ENCODE measurements at regions not wholly inside any gene's neighbourhood (a gene's known extent, or its start where the extent isn't known, plus 50 kb on each side); places are given as distances from the start of the nearest gene placed in this dataset.

GRCh38 chr16:54341892-54342776, 55.5 kb upstream of the IRX3 start:
- TF ChIP-seq MAFK (IDR thresholded peaks at IDR 0.05; ENCODE audit: partially characterized antibody) (no peak), HEYL (CRISPR knock-in tag; IDR thresholded peaks at IDR 0.05) (no peak), ZFP36 (IDR thresholded peaks at IDR 0.05; ENCODE audit: borderline replicate concordance, partially characterized antibody) (no peak), HOXA7 (CRISPR knock-in tag; IDR thresholded peaks at IDR 0.05) (no peak)
- H3K27ac ChIP-seq: no peak overlapping the region
- FAIRE-seq (no peak), ATAC-seq (0 out of 6 replicates have a peak, but pooled peaks of 1 of the 2 experiments have one; percentile 14), DNase-seq (ENCODE audit: low read depth in 1 of 2, low spot score in 1 of 2) (no peak)
- no peaks in the 10 kb centered on the region for H3K9me3 ChIP-seq
- no peak overlapping the region for H3K4me3 ChIP-seq
- no peaks in the 10 kb centered on the region for H3K4me1 ChIP-seq
- 64% methylated on average over 15 of the region's 16 CpGs for WGBS (ENCODE audit: missing lambda C conversion rate)
- ChIA-PET CTCF (no interaction called here), POLR2A (no interaction called here)
- H3K4me2 ChIP-seq: no peak overlapping the region

GRCh38 chr16:54340531-54340930, 53.9 kb upstream of the IRX3 start:
- DNase-seq (ENCODE audit: low read depth in 1 of 2, low spot score in 1 of 2) (no peak), ATAC-seq (no peak), FAIRE-seq (no peak)
- Histone ChIP-seq H3K4me3 (no peak overlapping the region), H3K27ac (no peak overlapping the region), H3K9me3 (no peaks in the 10 kb centered on the region), H3K4me2 (no peak overlapping the region), H3K4me1 (no peaks in the 10 kb centered on the region)
- ChIA-PET POLR2A (no interaction called here), CTCF (interaction anchor here (0.6 to 0.7 kb wide), 2 partner anchors 195 to 341 kb away, joined by 3 to 4 read pairs; no protein-coding TSS in a partner anchor)
- TF ChIP-seq CBX2 (IDR thresholded peaks at IDR 0.05; ENCODE audit: borderline replicate concordance, low read depth) (no peak), HOXA7 (CRISPR knock-in tag; IDR thresholded peaks at IDR 0.05) (no peak), PBX3 (IDR thresholded peaks at IDR 0.05) (no peak), JUNB (IDR thresholded peaks at IDR 0.05) (no peak), FOXS1 (CRISPR knock-in tag; IDR thresholded peaks at IDR 0.05) (no peak), EP300 (IDR thresholded peaks at IDR 0.05) (no peak), HDAC2 (IDR thresholded peaks at IDR 0.05) (no peak), POLR2A (IDR thresholded peaks at IDR 0.05; ENCODE audit: low read length) (no peak)
- 34% methylated on average over 4 of the region's 5 CpGs for WGBS (ENCODE audit: missing lambda C conversion rate)

- Histone ChIP-seq H3K27ac (no peak overlapping the region), H3K4me2 (no peak overlapping the region), H3K4me3 (no peak overlapping the region), H3K4me1 (peaks cover 4% of the 10 kb centered on the region; the same call in 2 of the 3 replicates), H3K9me3 (no peaks in the 10 kb centered on the region)
- no peak for FAIRE-seq
- no peak for ATAC-seq
- DNase-seq (ENCODE audit: low read depth in 1 of 2, low spot score in 1 of 2): no peak
- CTCF ChIA-PET: no interaction called here
- 23% methylated on average over 3 of the region's 4 CpGs for WGBS (ENCODE audit: missing lambda C conversion rate)
- POLR2A ChIA-PET: no interaction called here
- TF ChIP-seq BCL3 (IDR thresholded peaks at IDR 0.05): no peak
- TF ChIP-seq PHF8 (IDR thresholded peaks at IDR 0.05; ENCODE audit: borderline replicate concordance, low read depth): no peak
- TF ChIP-seq CHD4 (IDR thresholded peaks at IDR 0.05; ENCODE audit: borderline replicate concordance): no peak
- no peak for TF ChIP-seq HMGXB4 (CRISPR knock-in tag; IDR thresholded peaks at IDR 0.05; ENCODE audit: borderline replicate concordance)
- no peak for TF ChIP-seq RCOR1 (IDR thresholded peaks at IDR 0.05; ENCODE audit: low read depth, low read length)
- no peak for TF ChIP-seq REST (IDR thresholded peaks at IDR 0.05)
- no peak for TF ChIP-seq POLR2AphosphoS2 (conservative IDR thresholded peaks at IDR 0.05; ENCODE audit: low read length)
- TF ChIP-seq RARB (CRISPR knock-in tag; IDR thresholded peaks at IDR 0.05): no peak
- TF ChIP-seq HEYL (CRISPR knock-in tag; IDR thresholded peaks at IDR 0.05): no peak
- TF ChIP-seq KDM5A (IDR thresholded peaks at IDR 0.05): no peak
- no peak for TF ChIP-seq HOXA7 (CRISPR knock-in tag; IDR thresholded peaks at IDR 0.05)
Measured at GRCh38 chr16:54336631-54337204, 50.1 kb upstream of the IRX3 start.

All from A549 (cell line).